Neuronal stem cell (in vitro differentiated cells): ENCODE measurements at regions not wholly inside any gene's neighbourhood (a gene's known extent, or its start where the extent isn't known, plus 50 kb on each side); places are given as distances from the start of the nearest gene placed in this dataset.

Source experiments
- DNase-seq: peaks from one replicate; pipeline ENCODE4 v3.0.0-alpha.2; 2013; ENCODE audit warnings: low spot score
- H2AFZ ChIP-seq: one replicate; pipeline ENCODE4 v1.6.1; 2013; ENCODE audit warnings: mild to moderate bottlenecking, low read length, inconsistent platforms
- H2AK5ac ChIP-seq: 2 replicates; pipeline ENCODE4 v1.6.1; 2013; ENCODE audit warnings: low read depth, mild to moderate bottlenecking, inconsistent platforms, low read length, moderate library complexity, mixed read lengths
- H2BK120ac ChIP-seq: 2 replicates; pipeline ENCODE4 v1.6.1; 2013; ENCODE audit warnings: low read depth, mild to moderate bottlenecking, inconsistent platforms, low read length, moderate library complexity, mixed read lengths
- H2BK12ac ChIP-seq: one replicate; pipeline ENCODE4 v1.6.1; 2013; ENCODE audit warnings: low read length, inconsistent platforms
- H2BK15ac ChIP-seq: 2 replicates; pipeline ENCODE4 v1.6.1; 2013; ENCODE audit warnings: mild to moderate bottlenecking, low read length, inconsistent platforms, mixed read lengths
- H2BK5ac ChIP-seq: one replicate; pipeline ENCODE4 v1.6.1; 2013; ENCODE audit warnings: inconsistent platforms, mild to moderate bottlenecking, low read length, moderate library complexity
- H3K14ac ChIP-seq: one replicate; pipeline ENCODE4 v1.6.1; 2013; ENCODE audit warnings: low read length, inconsistent platforms
- H3K18ac ChIP-seq: 2 replicates; pipeline ENCODE4 v1.6.1; 2013; ENCODE audit warnings: low read length, inconsistent platforms
- H3K23ac ChIP-seq: 2 replicates; pipeline ENCODE4 v1.6.1; 2013; ENCODE audit warnings: low read depth, mild to moderate bottlenecking, mixed read lengths, low read length, inconsistent platforms; ENCODE audit not compliant: poor library complexity
- H3K27ac ChIP-seq: replicated peaks from 3 replicates; pipeline ENCODE4 v1.5.1; 2013; ENCODE audit warnings: low read length, inconsistent platforms
- H3K27me3 ChIP-seq, 3 experiments: 2 replicates each; pipeline ENCODE4 v1.6.1; 2013; ENCODE audit warnings: low read length in 3 of 3, mild to moderate bottlenecking in 2 of 3, inconsistent platforms in 1 of 3, low read depth in 1 of 3, mixed read lengths in 1 of 3, moderate library complexity in 1 of 3; ENCODE audit not compliant: control insufficient read depth in 3 of 3, insufficient read depth in 3 of 3
- H3K36me3 ChIP-seq, 2 donors: replicated peaks in 1 of 2; 2 replicates each; pipeline ENCODE4 v1.6.1; 2013; ENCODE audit warnings: low read length in 2 of 2; ENCODE audit not compliant: control insufficient read depth in 2 of 2, insufficient read depth in 2 of 2
- H3K4ac ChIP-seq: 2 replicates; pipeline ENCODE4 v1.6.1; 2013; ENCODE audit warnings: inconsistent platforms, mild to moderate bottlenecking, low read length, moderate library complexity
- H3K4me1 ChIP-seq, 2 donors: 1 replicate in 1 of 2; 2 replicates in 1 of 2; pipeline ENCODE4 v1.6.1; 2013; ENCODE audit warnings: low read length in 2 of 2, low read depth in 1 of 2; ENCODE audit not compliant: control insufficient read depth in 2 of 2, insufficient read depth in 1 of 2
- H3K4me2 ChIP-seq: one replicate; pipeline ENCODE4 v1.6.1; 2013; ENCODE audit warnings: mild to moderate bottlenecking, low read length, inconsistent platforms; ENCODE audit not compliant: insufficient read depth, poor library complexity, severe bottlenecking
- H3K4me3 ChIP-seq, 2 donors: 2 replicates each; pipeline ENCODE4 v1.5.1; 2013; ENCODE audit warnings: low read length in 2 of 2, mild to moderate bottlenecking in 2 of 2, inconsistent platforms in 1 of 2, moderate library complexity in 1 of 2
- H3K79me1 ChIP-seq: one replicate; pipeline ENCODE4 v1.6.1; 2013; ENCODE audit warnings: low read depth, mild to moderate bottlenecking, inconsistent platforms, low read length, moderate library complexity
- H3K9ac ChIP-seq: one replicate; pipeline ENCODE4 v1.6.1; 2013; ENCODE audit warnings: mild to moderate bottlenecking, low read depth, low read length, inconsistent platforms; ENCODE audit not compliant: poor library complexity
- H3K9me3 ChIP-seq, 2 donors: replicated peaks in 1 of 2; 2 replicates each; pipeline versions ENCODE3 to v1.6.1; 2013; ENCODE audit warnings: low read length in 2 of 2, mild to moderate bottlenecking in 2 of 2, inconsistent platforms in 1 of 2, low read depth in 1 of 2, mixed read lengths in 1 of 2, moderate library complexity in 1 of 2; ENCODE audit not compliant: control insufficient read depth in 2 of 2, insufficient read depth in 1 of 2
- H4K8ac ChIP-seq: one replicate; pipeline ENCODE4 v1.6.1; 2013; ENCODE audit warnings: low read depth, mild to moderate bottlenecking, inconsistent platforms, low read length, moderate library complexity
- H4K91ac ChIP-seq: one replicate; pipeline ENCODE4 v1.6.1; 2013; ENCODE audit warnings: low read length, low read depth, mild to moderate bottlenecking, inconsistent platforms; ENCODE audit not compliant: poor library complexity
- WGBS, 2 donors: extraction: QIAGEN DNeasy Blood & Tissue Kit; methylation state at CpG; one replicate each; pipeline ENCODE4 v1.1.7; 2013; ENCODE audit warnings: missing lambda C conversion rate in 2 of 2, mixed read lengths in 1 of 2; ENCODE audit not compliant: insufficient read length in 2 of 2, insufficient replicate concordance in 1 of 2; ENCODE audit errors: extremely low coverage in 2 of 2; 5-methylcytosine and 5-hydroxymethylcytosine counted together

GRCh38 chr1:189349607-189350006, 1128.1 kb downstream of the BRINP3 start:
- no peaks in the 10 kb centered on the region for H3K27me3 ChIP-seq

GRCh38 chr1:189350983-189351616, 1126.6 kb downstream of the BRINP3 start:
- no peak overlapping the region for H3K9ac ChIP-seq
- H3K23ac ChIP-seq: no peak overlapping the region
- peaks cover 0 to 3% of the 10 kb centered on the region in 2 donors for H3K4me1 ChIP-seq
- no peak overlapping the region for H2BK5ac ChIP-seq
- H4K8ac ChIP-seq: no peak overlapping the region
- DNase-seq: no peak
- no peak overlapping the region for H3K4ac ChIP-seq
- no peak overlapping the region for H3K4me3 ChIP-seq
- no peaks in the 10 kb centered on the region for H3K36me3 ChIP-seq
- H3K27ac ChIP-seq: no peak overlapping the region
- H2BK15ac ChIP-seq: no peak overlapping the region
- H2BK120ac ChIP-seq: no peak overlapping the region
- no peak overlapping the region for H4K91ac ChIP-seq
- no peaks in the 10 kb centered on the region for H3K79me1 ChIP-seq
- peak overlapping the region; percentile 56 for H2AFZ ChIP-seq
- no peaks in the 10 kb centered on the region for H3K27me3 ChIP-seq
- H3K18ac ChIP-seq: no peak overlapping the region
- no CpG with 5 or more reads among the region's 3 CpGs for WGBS, 2 donors
- no peak overlapping the region for H2AK5ac ChIP-seq
- no peak overlapping the region for H3K4me2 ChIP-seq
- H3K14ac ChIP-seq: no peak overlapping the region
- no peaks in the 10 kb centered on the region for H3K9me3 ChIP-seq
- H2BK12ac ChIP-seq: no peak overlapping the region

More at GRCh38 chr1:189349607-189350006, 1128.1 kb downstream of the BRINP3 start:
- no peak overlapping the region for H3K23ac ChIP-seq
- H2BK12ac ChIP-seq: no peak overlapping the region
- no peak overlapping the region for H3K4me2 ChIP-seq
- H3K79me1 ChIP-seq: no peaks in the 10 kb centered on the region
- no peak overlapping the region for H3K9ac ChIP-seq
- no peak overlapping the region for H3K4me3 ChIP-seq
- peaks cover 0 to 3% of the 10 kb centered on the region in 2 donors for H3K4me1 ChIP-seq
- H4K91ac ChIP-seq: no peak overlapping the region
- no peak overlapping the region for H2AK5ac ChIP-seq
- H2BK120ac ChIP-seq: no peak overlapping the region
- no peak overlapping the region for H2BK5ac ChIP-seq
- DNase-seq: no peak
- H2AFZ ChIP-seq: peak overlapping the region; percentile 79
- H2BK15ac ChIP-seq: no peak overlapping the region
- no peak overlapping the region for H3K27ac ChIP-seq
- no peak overlapping the region for H3K4ac ChIP-seq
- no peaks in the 10 kb centered on the region for H3K36me3 ChIP-seq
- no CpG with 5 or more reads among the region's 4 CpGs for WGBS, 2 donors
- no peak overlapping the region for H3K14ac ChIP-seq
- H4K8ac ChIP-seq: no peak overlapping the region
- H3K18ac ChIP-seq: no peak overlapping the region
- no peaks in the 10 kb centered on the region for H3K9me3 ChIP-seq

- H3K18ac ChIP-seq: no peak overlapping the region
Measured at GRCh38 chr1:189351960-189352359, 1125.7 kb downstream of the BRINP3 start.

GRCh38 chr1:189356206-189356605, 1121.5 kb downstream of the BRINP3 start:
- Histone ChIP-seq H2BK12ac (no peak overlapping the region), H3K27me3 (no peaks in the 10 kb centered on the region), H3K9me3 (no peaks in the 10 kb centered on the region), H3K18ac (no peak overlapping the region), H4K8ac (no peak overlapping the region), H2BK5ac (no peak overlapping the region), H3K27ac (no peak overlapping the region), H2BK15ac (no peak overlapping the region), H3K4me2 (no peak overlapping the region), H3K14ac (no peak overlapping the region), H3K23ac (no peak overlapping the region), H3K79me1 (no peaks in the 10 kb centered on the region), H3K4me3 (no peak overlapping the region), H2AFZ (no peak overlapping the region), H3K4me1 (no peaks in the 10 kb centered on the region), H2AK5ac (no peak overlapping the region), H3K4ac (no peak overlapping the region), H3K9ac (no peak overlapping the region), H3K36me3 (no peaks in the 10 kb centered on the region), H2BK120ac (no peak overlapping the region), H4K91ac (no peak overlapping the region)
- no peak for DNase-seq

More at GRCh38 chr1:189351960-189352359, 1125.7 kb downstream of the BRINP3 start:
- H2BK12ac ChIP-seq: no peak overlapping the region
- H3K36me3 ChIP-seq: no peaks in the 10 kb centered on the region
- no peaks in the 10 kb centered on the region for H3K79me1 ChIP-seq
- H3K23ac ChIP-seq: no peak overlapping the region
- no peak overlapping the region for H2BK5ac ChIP-seq
- H3K4me3 ChIP-seq: no peak overlapping the region
- no peaks in the 10 kb centered on the region for H3K27me3 ChIP-seq
- no peak overlapping the region for H3K9ac ChIP-seq
- WGBS, 2 donors: no CpG with 5 or more reads among the region's 1 CpG
- H3K4ac ChIP-seq: no peak overlapping the region
- H3K4me1 ChIP-seq: peaks cover 0 to 3% of the 10 kb centered on the region in 2 donors
- no peaks in the 10 kb centered on the region for H3K9me3 ChIP-seq
- H3K27ac ChIP-seq: no peak overlapping the region
- peak overlapping the region; percentile 21 for H2AFZ ChIP-seq
- no peak overlapping the region for H2BK15ac ChIP-seq
- no peak overlapping the region for H3K4me2 ChIP-seq
- no peak overlapping the region for H2BK120ac ChIP-seq
- no peak overlapping the region for H3K14ac ChIP-seq
- no peak overlapping the region for H4K91ac ChIP-seq
- DNase-seq: no peak
- no peak overlapping the region for H2AK5ac ChIP-seq
- H4K8ac ChIP-seq: no peak overlapping the region
